ENCODE measurements at regions not wholly inside any gene's neighbourhood (a gene's known extent, or its start where the extent isn't known, plus 50 kb on each side); places are given as distances from the start of the nearest gene placed in this dataset.

DNA sequence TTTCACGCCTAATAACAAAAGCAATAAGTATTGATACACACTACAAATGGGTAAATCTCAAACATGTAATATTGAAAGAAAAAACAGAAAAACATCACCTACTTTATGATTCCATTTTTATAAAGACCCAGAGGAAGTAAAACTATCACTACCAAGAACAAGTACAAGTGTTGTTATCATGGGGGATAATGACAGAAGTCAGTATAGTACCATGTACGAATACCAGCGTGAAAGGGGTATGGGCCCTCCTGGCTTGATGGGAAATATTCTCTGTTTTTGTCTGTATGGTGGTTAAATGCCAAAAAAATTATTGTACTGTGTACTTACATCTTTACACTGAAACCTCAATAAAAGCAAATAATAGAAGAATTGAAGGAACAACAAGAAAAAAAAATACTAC, 665.7 kb downstream of the TMEM182 start:
- H3K4me3 ChIP-seq (ENCODE audit: control insufficient read depth, low read depth, low read length): no peak overlapping the region
- DNase-seq (ENCODE audit: low read depth): no peak
- TF ChIP-seq CTCF (conservative IDR thresholded peaks at IDR 0.05; ENCODE audit: control insufficient read depth, insufficient read depth, low read depth, low read length): no peak

DNA sequence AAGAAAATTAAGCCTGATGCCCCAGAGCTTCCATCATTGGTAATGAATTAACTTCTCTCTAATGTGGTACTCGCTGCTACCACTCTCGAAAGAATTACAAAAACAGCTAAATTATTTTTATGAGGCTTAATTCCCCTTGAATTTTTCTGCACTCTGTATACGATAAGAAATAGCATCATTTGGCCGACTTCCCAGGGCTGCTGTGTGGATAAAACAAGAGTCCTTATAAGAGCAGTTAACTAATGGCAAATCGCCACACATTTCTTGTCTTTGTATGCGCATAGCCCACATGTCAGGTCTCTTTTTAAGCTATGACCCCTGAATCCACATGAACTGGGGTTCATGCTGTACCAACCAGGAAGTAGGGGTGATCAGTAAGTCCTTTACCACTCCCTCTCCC, 668.4 kb downstream of the TMEM182 start:
- no peak for TF ChIP-seq CTCF (conservative IDR thresholded peaks at IDR 0.05; ENCODE audit: control insufficient read depth, insufficient read depth, low read depth, low read length)
- no peak for DNase-seq (ENCODE audit: low read depth)
- H3K4me3 ChIP-seq (ENCODE audit: control insufficient read depth, low read depth, low read length): no peak overlapping the region

DNA sequence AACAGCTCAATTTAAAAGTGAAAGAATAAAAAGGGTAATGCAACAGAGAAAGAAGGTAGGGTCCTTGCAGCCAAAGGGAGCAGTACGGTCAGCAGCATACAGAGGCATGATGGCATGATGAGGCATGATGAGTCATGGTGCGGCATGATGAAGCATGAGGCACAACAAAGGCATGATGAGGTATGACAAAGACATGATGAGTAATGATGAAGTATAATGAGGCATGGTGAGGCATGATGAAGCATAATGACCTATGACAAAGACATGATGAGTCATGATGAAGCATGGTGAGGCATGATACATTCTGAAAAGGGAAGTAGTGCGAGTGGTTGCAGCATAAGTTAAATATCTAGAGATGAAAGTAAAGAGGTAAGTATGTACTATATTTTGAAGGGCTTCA, 673.2 kb downstream of the TMEM182 start:
- peak; percentile 19 for DNase-seq (ENCODE audit: low read depth)
- no peak overlapping the region for H3K4me3 ChIP-seq (ENCODE audit: control insufficient read depth, low read depth, low read length)
- no peak for TF ChIP-seq CTCF (conservative IDR thresholded peaks at IDR 0.05; ENCODE audit: control insufficient read depth, insufficient read depth, low read depth, low read length)

- TF ChIP-seq CTCF (conservative IDR thresholded peaks at IDR 0.05; ENCODE audit: control insufficient read depth, insufficient read depth, low read depth, low read length): no peak
- H3K4me3 ChIP-seq (ENCODE audit: control insufficient read depth, low read depth, low read length): no peak overlapping the region
- no peak for DNase-seq (ENCODE audit: low read depth)
These were observed 675.3 kb downstream of the TMEM182 start for GRCh38 chr2:103437161-103437560.

- TF ChIP-seq CTCF (conservative IDR thresholded peaks at IDR 0.05; ENCODE audit: control insufficient read depth, insufficient read depth, low read depth, low read length): no peak
- DNase-seq (ENCODE audit: low read depth): no peak
- H3K4me3 ChIP-seq (ENCODE audit: control insufficient read depth, low read depth, low read length): no peak overlapping the region
These were observed 683.5 kb downstream of the TMEM182 start for GRCh38 chr2:103445347-103445746.

DNA sequence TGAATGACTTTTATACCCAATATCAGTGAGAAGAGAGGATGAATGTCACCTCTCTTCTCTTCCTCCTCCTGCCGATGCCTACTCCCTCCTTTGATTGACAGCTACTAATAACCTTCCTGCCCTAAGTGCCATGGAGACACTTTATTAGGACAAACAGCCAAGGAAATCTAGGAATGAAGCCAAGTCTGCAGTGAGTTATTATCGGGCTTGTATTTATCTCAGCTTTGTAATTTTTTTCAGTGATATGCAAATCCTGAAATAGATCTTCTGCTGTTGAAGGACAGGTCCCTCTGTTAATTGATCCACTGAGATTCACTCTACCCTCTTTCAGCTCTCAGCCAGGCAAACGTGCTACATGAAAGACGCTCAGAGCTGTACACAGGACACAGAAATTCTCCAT, 686.7 kb downstream of the TMEM182 start:
- no peak for TF ChIP-seq CTCF (conservative IDR thresholded peaks at IDR 0.05; ENCODE audit: control insufficient read depth, insufficient read depth, low read depth, low read length)
- H3K4me3 ChIP-seq (ENCODE audit: control insufficient read depth, low read depth, low read length): no peak overlapping the region
- DNase-seq (ENCODE audit: low read depth): no peak

DNA sequence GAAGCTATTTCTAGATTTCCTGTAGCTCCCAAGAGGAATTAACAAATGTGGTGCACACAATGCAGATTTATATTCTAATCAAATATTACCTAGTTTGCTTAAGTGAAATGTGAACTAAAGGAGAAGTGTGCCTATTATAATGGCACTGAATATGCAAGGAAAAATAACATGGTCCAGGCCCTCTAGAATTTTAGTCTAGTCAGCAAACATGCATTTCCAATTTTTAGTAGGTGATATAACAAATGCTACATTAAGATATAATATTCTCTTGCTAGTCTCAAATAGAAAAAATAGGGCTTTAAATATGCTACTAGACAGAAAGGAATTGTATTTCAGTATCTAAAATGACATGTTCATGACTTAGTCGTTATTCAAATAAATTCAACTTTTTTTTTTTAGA, 689.5 kb downstream of the TMEM182 start:
- TF ChIP-seq CTCF (conservative IDR thresholded peaks at IDR 0.05; ENCODE audit: control insufficient read depth, insufficient read depth, low read depth, low read length): no peak
- no peak for DNase-seq (ENCODE audit: low read depth)
- no peak overlapping the region for H3K4me3 ChIP-seq (ENCODE audit: control insufficient read depth, low read depth, low read length)
